IMR-90 (cell line): ENCODE measurements at regions not wholly inside any gene's neighbourhood (a gene's known extent, or its start where the extent isn't known, plus 50 kb on each side); places are given as distances from the start of the nearest gene placed in this dataset.

Experiments used
- ATAC-seq: fragments of 200-7000 bp; cut with Tn5 transposase; 2 replicates; pipeline ENCODE4 v1.9.1; 2020; ENCODE audit warnings: low read depth, mild to moderate bottlenecking, moderate library complexity
- BruUV-seq: library from RNA; stranded (reverse); fragments of 400-500 nt; replicated peaks from 2 replicates; lab custom pipeline; 2021; lab: Mats Ljungman, UMichigan
- CTCF ChIA-PET: fragments of 300-600 bp; formaldehyde crosslinking; extraction: SDS; loops from one replicate; lab custom pipeline; 2021; ENCODE audit warnings: antibody characterized with exemption; lab: Yijun Ruan, JAX
- POLR2A ChIA-PET: fragments of 300-600 bp; sonication (Branson Sonifier 250); formaldehyde crosslinking; loops from one replicate; lab custom pipeline; 2022; ENCODE audit warnings: antibody characterized with exemption; ENCODE audit not compliant: unreplicated experiment; lab: Charles Lee
- DNase-seq: peaks from one replicate; pipeline ENCODE4 v3.0.0; 2013
- H2AFZ ChIP-seq: replicated peaks from 2 replicates; pipeline ENCODE3; 2013; ENCODE audit warnings: low read length, mild to moderate bottlenecking; ENCODE audit not compliant: poor library complexity
- H2AK5ac ChIP-seq: 2 replicates; pipeline ENCODE4 v1.6.1; 2013; ENCODE audit warnings: low read depth, low read length, inconsistent platforms
- H2AK9ac ChIP-seq: replicated peaks from 2 replicates; pipeline ENCODE3; 2013; ENCODE audit warnings: mild to moderate bottlenecking, low read depth, low read length, moderate library complexity; ENCODE audit not compliant: poor library complexity
- H2BK120ac ChIP-seq: 2 replicates; pipeline ENCODE4 v1.6.1; 2013; ENCODE audit warnings: low read depth, low read length, inconsistent platforms
- H2BK15ac ChIP-seq: 3 replicates; pipeline ENCODE4 v1.6.1; 2013; ENCODE audit warnings: low read depth, low read length, inconsistent platforms
- H2BK20ac ChIP-seq: 2 replicates; pipeline ENCODE4 v1.6.1; 2013; ENCODE audit warnings: low read depth, mild to moderate bottlenecking, inconsistent platforms, low read length, moderate library complexity
- H2BK5ac ChIP-seq: 2 replicates; pipeline ENCODE4 v1.6.1; 2013; ENCODE audit warnings: mild to moderate bottlenecking, low read depth, low read length, inconsistent platforms; ENCODE audit not compliant: poor library complexity, severe bottlenecking
- H3K14ac ChIP-seq: replicated peaks from 2 replicates; pipeline ENCODE4 v1.6.1; 2013; ENCODE audit warnings: low read depth, low read length, inconsistent platforms
- H3K18ac ChIP-seq: 2 replicates; pipeline ENCODE4 v1.6.1; 2013; ENCODE audit warnings: low read depth, low read length, control low read depth
- H3K23ac ChIP-seq: 2 replicates; pipeline ENCODE4 v1.6.1; 2013; ENCODE audit warnings: low read depth, low read length, inconsistent platforms
- H3K27ac ChIP-seq: 2 replicates; pipeline ENCODE4 v1.5.1; 2013; ENCODE audit warnings: mild to moderate bottlenecking, control low read depth, low read length; ENCODE audit not compliant: insufficient read depth
- H3K27me3 ChIP-seq: 2 replicates; pipeline ENCODE4 v1.6.1; 2013; ENCODE audit warnings: low read length; ENCODE audit not compliant: control insufficient read depth, insufficient read depth
- H3K36me3 ChIP-seq: 2 replicates; pipeline ENCODE4 v1.6.1; 2013; ENCODE audit warnings: low read length, mixed read lengths; ENCODE audit not compliant: control insufficient read depth, insufficient read depth
- H3K4ac ChIP-seq: 2 replicates; pipeline ENCODE4 v1.6.1; 2013; ENCODE audit warnings: low read depth, low read length, inconsistent platforms
- H3K4me1 ChIP-seq: 2 replicates; pipeline ENCODE4 v1.6.1; 2013; ENCODE audit warnings: low read length, mixed read lengths; ENCODE audit not compliant: control insufficient read depth, insufficient read depth
- H3K4me2 ChIP-seq: 2 replicates; pipeline ENCODE4 v1.6.1; 2013; ENCODE audit warnings: low read depth, mild to moderate bottlenecking, control low read depth, low read length, moderate library complexity
- H3K4me3 ChIP-seq: 2 replicates; pipeline ENCODE4 v1.5.1; 2013; ENCODE audit warnings: low read depth, mild to moderate bottlenecking, control low read depth, low read length, moderate library complexity; ENCODE audit not compliant: insufficient read depth
- H3K56ac ChIP-seq: 2 replicates; pipeline ENCODE4 v1.6.1; 2013; ENCODE audit warnings: low read length, inconsistent platforms; ENCODE audit not compliant: insufficient read depth; ENCODE audit errors: extremely low read depth
- H3K79me1 ChIP-seq, 2 experiments: 2 replicates each; pipeline ENCODE4 v1.6.1; 2013; ENCODE audit warnings: low read length in 2 of 2, inconsistent platforms in 1 of 2, low read depth in 1 of 2
- H3K9ac ChIP-seq: 2 replicates; pipeline ENCODE4 v1.6.1; 2013; ENCODE audit warnings: low read depth, low read length, control low read depth
- H3K9me1 ChIP-seq: 2 replicates; pipeline ENCODE4 v1.6.1; 2013; ENCODE audit warnings: low read length, inconsistent platforms; ENCODE audit not compliant: insufficient read depth
- H3K9me3 ChIP-seq: 2 replicates; pipeline ENCODE4 v1.6.1; 2013; ENCODE audit warnings: low read length; ENCODE audit not compliant: control insufficient read depth, insufficient read depth
- H4K20me1 ChIP-seq: 2 replicates; pipeline ENCODE4 v1.6.1; 2013; ENCODE audit warnings: low read length, inconsistent platforms; ENCODE audit not compliant: insufficient read depth
- H4K5ac ChIP-seq: 2 replicates; pipeline ENCODE4 v1.6.1; 2013; ENCODE audit warnings: mild to moderate bottlenecking, low read depth, low read length, control low read depth
- H4K8ac ChIP-seq, 2 experiments: 2 replicates each; pipeline ENCODE4 v1.6.1; 2013; ENCODE audit warnings: low read depth in 2 of 2, low read length in 2 of 2, control low read depth in 1 of 2, inconsistent platforms in 1 of 2
- H4K91ac ChIP-seq: 2 replicates; pipeline ENCODE4 v1.6.1; 2013; ENCODE audit warnings: low read depth, low read length, inconsistent platforms; ENCODE audit not compliant: insufficient read depth
- FOS ChIP-seq: fragments of 150-350 bp; IDR thresholded peaks from 2 replicates; pipeline ENCODE4 v1.6.1; 2016; ENCODE audit warnings: low read depth, low read length
- MAFK ChIP-seq: IDR thresholded peaks from 2 replicates; pipeline ENCODE4 v1.6.1; 2012; ENCODE audit warnings: low read depth, low read length, improper control_type of control experiment
- MAZ ChIP-seq: IDR thresholded peaks from 2 replicates; pipeline ENCODE4 v1.6.1; 2012; ENCODE audit warnings: low read depth, mild to moderate bottlenecking, low read length, improper control_type of control experiment, moderate library complexity, borderline replicate concordance
- MXI1 ChIP-seq: IDR thresholded peaks from 2 replicates; pipeline ENCODE4 v1.6.1; 2012; ENCODE audit warnings: low read depth, mild to moderate bottlenecking, low read length, moderate library complexity, borderline replicate concordance
- NFE2L2 ChIP-seq: fragments of 150-350 bp; IDR thresholded peaks from 2 replicates; pipeline ENCODE4 v1.6.1; 2016; ENCODE audit warnings: low read depth, mild to moderate bottlenecking, low read length
- USF2 ChIP-seq: fragments of 150-350 bp; IDR thresholded peaks from 2 replicates; pipeline ENCODE4 v1.6.1; 2017; ENCODE audit warnings: mild to moderate bottlenecking, antibody characterized with exemption, low read length, low read depth
- WGBS, 2 experiments: methylation state at CpG; one replicate each; pipeline versions ENCODE4 v1.1.5 to v1.1.7; 2013; ENCODE audit warnings: missing lambda C conversion rate in 2 of 2; ENCODE audit not compliant: insufficient read length in 1 of 2; ENCODE audit errors: extremely low coverage in 2 of 2; 5-methylcytosine and 5-hydroxymethylcytosine counted together
- dilution Hi-C: fragments of 300-500 bp; cut with HindIII; formaldehyde crosslinking; loops from one replicate; pipeline ENCODE4 v1.14.3; 2018; ENCODE audit warnings: low sequenced_read_pairs; ENCODE audit not compliant: unreplicated experiment
- in situ Hi-C: fragments of 300-500 bp; cut with MboI; formaldehyde crosslinking; loops from 3 replicates; pipeline ENCODE4 v1.14.3; 2019; ENCODE audit warnings: low sequenced_read_pairs, inconsistent platforms, mixed read lengths
- intact Hi-C: fragments of 100-400 bp; cut with micrococcal nuclease; formaldehyde crosslinking; loops from 2 replicates; pipeline ENCODE4 v1.10.0; 2022
- TF ChIP-seq, protein P1 (sequence below): conservative IDR thresholded peaks from 2 replicates; pipeline ENCODE4 v1.5.1; 2012; ENCODE audit warnings: mild to moderate bottlenecking, low read depth, low read length, improper control_type of control experiment

DNA sequence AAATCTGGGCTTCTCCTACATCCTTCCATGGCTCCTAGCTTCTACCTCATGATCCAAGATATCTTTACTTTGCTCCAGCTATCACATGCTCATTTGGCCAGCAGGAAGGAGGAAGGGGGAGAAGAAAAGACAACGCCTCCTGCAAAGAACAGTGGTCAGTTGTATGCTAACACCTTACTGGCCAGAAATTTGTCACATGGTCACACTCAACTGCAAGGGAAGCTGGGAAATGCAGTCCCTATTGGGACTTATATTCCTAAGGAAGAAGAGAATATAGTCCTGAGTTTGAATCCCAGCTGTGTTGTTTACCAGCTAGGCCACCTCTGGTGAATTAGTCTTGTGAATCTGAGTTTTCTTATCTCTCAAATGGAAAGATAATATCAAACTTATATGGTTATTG lies 272.0 kb downstream of the BLID start:
- no peak for ATAC-seq
- no peak overlapping the region for H4K91ac ChIP-seq
- no peak overlapping the region for H4K8ac ChIP-seq
- H3K4me2 ChIP-seq: no peak overlapping the region
- no peak overlapping the region for H2AK5ac ChIP-seq
- H2BK120ac ChIP-seq: no peak overlapping the region
- peaks cover 2% of the 10 kb centered on the region; the same call in 1 of the 2 replicates for H3K4me1 ChIP-seq
- ChIA-PET POLR2A (no interaction called here), CTCF (no interaction called here)
- H3K27me3 ChIP-seq: no peaks in the 10 kb centered on the region
- H3K79me1 ChIP-seq: no peaks in the 10 kb centered on the region
- intact Hi-C loops: no loop called here
- no peak overlapping the region for H2BK5ac ChIP-seq
- no peaks in the 10 kb centered on the region for H3K9me1 ChIP-seq
- H3K9me3 ChIP-seq: peaks cover 1% of the 10 kb centered on the region; the same call in 1 of the 2 replicates
- H3K14ac ChIP-seq: no peak overlapping the region
- H2AFZ ChIP-seq: no peak overlapping the region
- H3K4me3 ChIP-seq: no peak overlapping the region
- in situ Hi-C loops: no loop called here
- H3K18ac ChIP-seq: no peak overlapping the region
- H4K5ac ChIP-seq: no peak overlapping the region
- H3K27ac ChIP-seq: no peak overlapping the region
- H2BK15ac ChIP-seq: no peak overlapping the region
- no CpG with 5 or more reads among the region's 1 CpG for WGBS, 2 experiments
- no peak for TF ChIP-seq FOS
- TF ChIP-seq, protein P1, sequence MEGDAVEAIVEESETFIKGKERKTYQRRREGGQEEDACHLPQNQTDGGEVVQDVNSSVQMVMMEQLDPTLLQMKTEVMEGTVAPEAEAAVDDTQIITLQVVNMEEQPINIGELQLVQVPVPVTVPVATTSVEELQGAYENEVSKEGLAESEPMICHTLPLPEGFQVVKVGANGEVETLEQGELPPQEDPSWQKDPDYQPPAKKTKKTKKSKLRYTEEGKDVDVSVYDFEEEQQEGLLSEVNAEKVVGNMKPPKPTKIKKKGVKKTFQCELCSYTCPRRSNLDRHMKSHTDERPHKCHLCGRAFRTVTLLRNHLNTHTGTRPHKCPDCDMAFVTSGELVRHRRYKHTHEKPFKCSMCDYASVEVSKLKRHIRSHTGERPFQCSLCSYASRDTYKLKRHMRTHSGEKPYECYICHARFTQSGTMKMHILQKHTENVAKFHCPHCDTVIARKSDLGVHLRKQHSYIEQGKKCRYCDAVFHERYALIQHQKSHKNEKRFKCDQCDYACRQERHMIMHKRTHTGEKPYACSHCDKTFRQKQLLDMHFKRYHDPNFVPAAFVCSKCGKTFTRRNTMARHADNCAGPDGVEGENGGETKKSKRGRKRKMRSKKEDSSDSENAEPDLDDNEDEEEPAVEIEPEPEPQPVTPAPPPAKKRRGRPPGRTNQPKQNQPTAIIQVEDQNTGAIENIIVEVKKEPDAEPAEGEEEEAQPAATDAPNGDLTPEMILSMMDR: no peak
- TF ChIP-seq NFE2L2: no peak
- TF ChIP-seq MAFK: no peak
- no peak for TF ChIP-seq USF2
- TF ChIP-seq MAZ: no peak
- no peak for TF ChIP-seq MXI1
- H3K23ac ChIP-seq: no peak overlapping the region
- no peak overlapping the region for H3K56ac ChIP-seq
- no peak overlapping the region for H3K4ac ChIP-seq
- H2AK9ac ChIP-seq: no peak overlapping the region
- no peak for DNase-seq
- dilution Hi-C loops: no loop called here
- BruUV-seq: no TSS peak
- no peak overlapping the region for H2BK20ac ChIP-seq
- no peaks in the 10 kb centered on the region for H3K36me3 ChIP-seq
- no peak overlapping the region for H3K9ac ChIP-seq
- H4K20me1 ChIP-seq: no peaks in the 10 kb centered on the region
